ENCODE measurements at regions not wholly inside any gene's neighbourhood (a gene's known extent, or its start where the extent isn't known, plus 50 kb on each side); places are given as distances from the start of the nearest gene placed in this dataset.

DNA sequence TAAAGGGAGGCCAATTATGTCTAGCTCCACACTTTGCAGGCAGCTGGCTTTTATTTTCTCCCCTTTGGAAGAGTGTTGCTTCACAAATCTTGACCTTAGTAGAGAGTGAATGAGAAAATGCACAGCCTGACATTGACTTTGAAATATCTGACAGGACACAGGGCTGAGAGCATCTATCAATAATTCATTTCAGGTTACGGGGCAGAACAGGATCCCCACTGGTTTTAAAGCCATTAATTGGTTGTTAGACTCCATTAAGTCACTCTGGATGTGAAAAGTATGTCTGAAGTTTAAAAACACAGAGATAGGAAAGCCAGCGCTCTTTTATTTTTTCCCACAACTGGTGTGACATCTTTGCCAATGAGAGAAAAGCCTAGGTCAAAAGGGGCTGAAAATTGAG, 251.9 kb upstream of the TMC3 start:
- DNase-seq (ENCODE audit: low read depth in 4 of 4, low spot score in 2 of 4), result no peak

GRCh38 chr15:81619002-81619401, 245.0 kb upstream of the TMC3 start:
- DNase-seq (ENCODE audit: low read depth in 4 of 4, low spot score in 2 of 4), result no peak

DNA sequence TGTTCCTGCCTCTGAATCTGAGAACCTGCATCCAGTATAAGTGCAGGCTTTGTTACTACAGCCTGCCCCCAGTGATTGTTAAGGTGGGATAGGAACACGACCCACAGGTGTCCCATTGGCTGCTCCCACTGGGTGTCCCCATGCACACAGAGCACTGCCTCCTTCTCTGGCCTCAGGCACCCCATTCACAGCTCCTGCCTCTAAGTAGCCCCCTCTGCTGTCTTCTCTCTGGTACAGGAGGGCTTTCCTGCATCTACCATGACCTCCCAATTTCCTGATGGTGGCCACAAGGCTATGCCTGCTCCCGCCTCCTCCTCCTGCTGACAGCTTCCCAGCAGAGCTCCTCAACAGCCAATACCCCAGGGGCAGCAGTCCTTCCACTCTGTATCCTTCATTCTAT, 238.6 kb upstream of the TMC3 start:
- DNase-seq (ENCODE audit: low read depth in 4 of 4, low spot score in 2 of 4), result no peak

DNA sequence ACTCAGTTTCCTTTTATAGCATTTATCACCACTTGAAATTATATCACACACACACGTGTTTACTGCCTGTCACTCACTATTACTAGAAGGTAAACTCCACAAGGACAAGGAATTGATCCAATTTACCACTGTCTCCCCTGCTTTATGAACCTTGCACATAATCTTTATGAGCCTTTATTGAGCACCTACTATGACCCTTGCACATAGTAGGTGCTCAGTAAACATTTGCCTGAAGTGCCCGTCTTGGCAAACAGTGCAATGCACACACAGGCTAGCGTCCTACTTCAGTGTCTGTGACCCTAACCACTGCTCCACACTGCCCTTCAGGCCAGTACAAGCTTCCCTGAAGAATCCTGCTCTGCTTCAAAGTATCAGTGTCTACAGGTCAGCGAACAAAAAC, 237.7 kb upstream of the TMC3 start:
- DNase-seq (ENCODE audit: low read depth in 4 of 4, low spot score in 2 of 4), result no peak

GRCh38 chr15:81608309-81608829, 234.4 kb upstream of the TMC3 start:
- DNase-seq (ENCODE audit: low read depth in 4 of 4, low spot score in 2 of 4), result no peak

DNA sequence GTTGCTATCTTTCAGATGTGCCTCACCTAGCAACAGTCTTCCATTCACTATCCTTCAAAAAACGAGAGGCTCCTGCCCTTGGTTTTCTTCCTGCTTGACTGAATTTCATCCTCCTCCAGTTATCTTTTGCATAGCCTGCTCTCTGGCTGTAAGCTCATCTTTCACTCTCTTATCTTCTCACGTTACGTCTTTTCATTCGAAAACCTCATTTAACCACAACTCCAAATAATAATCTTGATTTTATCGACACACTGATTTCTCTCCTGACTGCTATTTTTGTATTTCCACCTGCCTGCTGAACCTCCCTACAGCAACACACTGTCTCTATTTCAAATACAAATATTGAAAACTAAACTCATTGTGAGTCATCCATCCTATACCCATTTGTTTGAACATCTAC, 230.7 kb upstream of the TMC3 start:
- no peak for DNase-seq (ENCODE audit: low read depth in 4 of 4, low spot score in 2 of 4)

DNA sequence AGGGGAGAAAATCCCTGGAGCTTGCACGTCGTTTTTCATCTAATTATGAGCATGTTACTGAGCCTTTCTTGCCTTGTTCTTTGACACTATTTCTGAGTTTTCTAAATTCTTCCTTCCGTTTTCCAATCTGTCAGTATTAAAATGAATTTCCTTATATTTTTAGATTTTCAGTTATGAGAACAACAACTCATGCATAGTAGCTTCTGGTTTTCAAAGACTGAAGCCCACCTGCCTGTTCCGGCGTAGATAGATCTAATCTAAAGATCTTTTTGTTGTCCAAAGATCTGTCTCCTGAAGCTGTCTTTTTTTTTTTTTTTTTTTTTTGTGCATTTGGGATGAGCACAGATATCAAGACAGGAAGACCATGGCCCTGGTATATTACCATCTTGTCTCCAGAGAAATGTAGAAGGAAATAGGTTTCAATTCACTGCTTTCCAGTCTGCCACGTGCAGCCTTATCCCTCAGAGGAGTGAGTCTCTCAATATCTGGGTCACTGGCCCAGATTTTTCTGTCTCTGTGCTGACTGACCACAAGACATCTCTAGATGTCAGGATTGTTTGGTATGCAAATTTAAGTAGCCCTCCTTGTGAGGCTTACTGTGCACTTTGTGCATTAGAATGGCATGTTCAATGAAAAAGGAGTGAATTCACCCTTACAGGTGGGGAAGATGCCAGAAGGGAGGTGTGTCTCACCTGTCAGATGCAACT, 222.3 kb upstream of the TMC3 start:
- DNase-seq (ENCODE audit: low read depth in 4 of 4, low spot score in 2 of 4), result no peak

- DNase-seq (ENCODE audit: low read depth in 4 of 4, low spot score in 2 of 4), result no peak
Measured at GRCh38 chr15:81595752-81596151, 221.7 kb upstream of the TMC3 start.

- DNase-seq (ENCODE audit: low read depth in 4 of 4, low spot score in 2 of 4), result no peak
Measured at GRCh38 chr15:81589671-81590070, 215.7 kb upstream of the TMC3 start.

- peak in 1 of 4 donors; percentile 12 for DNase-seq (ENCODE audit: low read depth in 4 of 4, low spot score in 2 of 4)
Measured at GRCh38 chr15:81575436-81576123, 201.6 kb upstream of the TMC3 start.

- DNase-seq (ENCODE audit: low read depth in 4 of 4, low spot score in 2 of 4), result no peak
Measured at GRCh38 chr15:81573098-81573746, 199.2 kb upstream of the TMC3 start.

DNA sequence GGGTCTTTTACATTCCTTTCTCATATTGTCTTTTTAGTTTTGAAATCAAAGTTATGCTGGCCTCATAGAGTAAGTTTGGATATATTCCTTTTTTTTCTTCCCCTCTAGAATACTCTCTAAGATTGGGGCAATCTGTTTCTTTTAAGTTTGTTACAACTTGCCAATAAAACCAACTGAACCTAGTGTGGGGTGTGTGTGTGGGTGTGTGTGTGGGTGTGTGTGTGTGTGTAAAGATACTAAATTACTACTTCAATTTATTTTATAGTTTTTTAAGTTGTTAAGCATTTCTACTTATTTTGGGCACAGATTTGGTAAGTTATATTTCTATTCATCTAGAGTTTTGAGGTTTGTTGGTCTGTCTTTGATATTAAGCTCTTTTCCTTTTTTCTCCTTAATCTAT, 198.2 kb upstream of the TMC3 start:
- DNase-seq (ENCODE audit: low read depth in 4 of 4, low spot score in 2 of 4), result no peak

GRCh38 chr15:81569286-81570080, 195.5 kb upstream of the TMC3 start:
- DNase-seq (ENCODE audit: low read depth in 4 of 4, low spot score in 2 of 4), result peak in 1 of 4 donors; percentile 4

DNA sequence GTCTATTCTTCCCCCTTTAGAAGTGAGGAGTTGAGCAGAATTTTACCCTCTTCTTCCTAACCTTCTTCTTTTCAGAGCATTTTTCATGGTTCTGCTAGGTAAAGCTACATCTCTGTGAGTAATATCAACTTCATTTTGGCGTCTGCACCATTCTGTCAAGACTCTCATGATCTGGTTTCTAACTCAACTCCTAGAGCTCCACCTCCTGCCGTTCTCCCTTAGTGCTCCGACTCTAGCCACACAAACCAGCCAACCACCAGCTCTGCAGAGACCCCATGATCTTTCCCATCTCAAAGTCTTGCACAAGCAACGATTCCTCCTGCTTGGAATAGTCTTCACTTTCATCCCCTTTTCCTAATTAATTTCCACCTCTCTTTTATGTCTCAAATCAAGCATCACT, 193.9 kb upstream of the TMC3 start:
- no peak for DNase-seq (ENCODE audit: low read depth in 4 of 4, low spot score in 2 of 4)

DNA sequence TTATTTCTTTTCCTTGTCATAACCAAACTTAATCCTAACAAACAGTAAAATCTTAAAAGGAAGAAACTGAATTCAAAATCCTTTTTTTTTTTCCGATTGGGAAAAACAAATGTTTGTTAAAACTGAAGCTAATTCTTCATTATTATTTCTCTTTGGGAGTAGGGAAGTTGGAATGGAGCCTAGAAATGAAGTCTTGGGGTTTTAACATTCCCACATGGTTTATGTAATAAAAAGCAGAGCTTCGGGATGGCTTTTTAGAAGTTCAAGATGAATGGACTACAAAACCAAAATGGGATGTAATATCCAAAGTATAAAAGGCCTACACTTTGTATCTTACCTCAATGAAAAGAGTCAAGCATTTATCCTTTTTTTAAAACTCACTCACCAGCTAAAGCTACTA, 189.0 kb upstream of the TMC3 start:
- DNase-seq (ENCODE audit: low read depth in 4 of 4, low spot score in 2 of 4), result no peak

GRCh38 chr15:81560405-81560804, 186.4 kb upstream of the TMC3 start:
- no peak for DNase-seq (ENCODE audit: low read depth in 4 of 4, low spot score in 2 of 4)

- no peak for DNase-seq (ENCODE audit: low read depth in 4 of 4, low spot score in 2 of 4)
Measured at GRCh38 chr15:81558056-81558455, 184.0 kb upstream of the TMC3 start.

GRCh38 chr15:81555346-81555745, 181.3 kb upstream of the TMC3 start:
- DNase-seq (ENCODE audit: low read depth in 4 of 4, low spot score in 2 of 4), result no peak

DNA sequence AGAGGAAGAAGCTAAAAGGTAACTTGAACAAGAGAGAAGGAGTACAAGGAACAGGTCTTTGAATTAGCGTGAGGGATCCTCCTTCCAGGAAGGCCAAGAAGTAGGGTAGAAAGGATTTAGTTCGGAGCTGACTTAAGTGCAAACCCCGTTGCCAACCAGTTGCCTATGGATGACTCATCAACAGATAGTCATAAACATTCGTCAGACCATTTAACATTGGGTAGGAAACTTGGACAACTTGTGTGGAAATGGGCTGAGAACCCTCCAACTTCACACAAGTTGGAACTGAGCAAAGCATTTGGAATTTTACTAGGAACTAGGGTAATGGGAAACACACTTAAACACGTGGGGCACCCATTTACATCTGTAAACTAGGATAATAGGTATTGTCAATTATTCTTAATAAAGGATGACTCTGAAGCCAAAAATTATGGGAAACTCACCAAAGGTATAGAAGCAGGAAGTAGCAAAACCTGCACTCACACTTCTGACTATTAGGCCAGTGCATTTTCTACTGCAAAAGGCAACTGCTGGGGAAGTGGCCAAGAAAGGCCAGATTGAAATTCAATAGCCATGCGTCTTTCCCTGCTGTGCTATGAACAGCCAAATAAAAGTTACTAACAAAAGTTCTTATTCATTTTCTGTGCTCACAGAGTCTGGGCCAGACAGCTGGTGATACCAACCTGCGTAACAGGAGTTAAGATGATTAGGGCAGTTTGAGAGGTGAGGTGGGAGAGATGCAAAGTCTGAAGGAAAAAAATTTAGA, 174.5 kb upstream of the TMC3 start:
- DNase-seq (ENCODE audit: low read depth in 4 of 4, low spot score in 2 of 4), result no peak

- DNase-seq (ENCODE audit: low read depth in 4 of 4, low spot score in 2 of 4), result no peak
Measured at GRCh38 chr15:81547521-81548132, 173.6 kb upstream of the TMC3 start.

All from left renal cortex interstitium (tissue), 4 donors.